ENCODE measurements at regions not wholly inside any gene's neighbourhood (a gene's known extent, or its start where the extent isn't known, plus 50 kb on each side); places are given as distances from the start of the nearest gene placed in this dataset.
A peak's percentile ranks its signal among the peaks of the same experiment; 100 is the strongest.

GRCh38 chr6:17017416-17017815, 84.4 kb upstream of the STMND1 start:
- Mint-ChIP-seq H3K4me1 (peaks cover 15 to 30% of the 10 kb centered on the region in 2 donors), H3K36me3 (no peaks in the 10 kb centered on the region), H3K27ac (no peak overlapping the region), H3K4me3 (no peak overlapping the region), H3K27me3 (ENCODE audit: low read depth in 2 of 2) (no peaks in the 10 kb centered on the region), H3K9me3 (peaks cover 0 to 4% of the 10 kb centered on the region in 2 donors)
- no peak overlapping the region for H3K4me3 ChIP-seq (ENCODE audit: low read length)
- no peak for DNase-seq
- WGBS (ENCODE audit: insufficient coverage): 94% methylated on average over 10 of the region's 10 CpGs
- intact Hi-C loops (cut with micrococcal nuclease): no loop called here
- H3K4me1 ChIP-seq (ENCODE audit: control insufficient read depth, insufficient read depth, low read length): peaks cover 17% of the 10 kb centered on the region
- ATAC-seq: no peak
- no peaks in the 10 kb centered on the region for H3K9me3 ChIP-seq (ENCODE audit: control insufficient read depth, insufficient read depth, low read length)
- TF ChIP-seq, protein P1, sequence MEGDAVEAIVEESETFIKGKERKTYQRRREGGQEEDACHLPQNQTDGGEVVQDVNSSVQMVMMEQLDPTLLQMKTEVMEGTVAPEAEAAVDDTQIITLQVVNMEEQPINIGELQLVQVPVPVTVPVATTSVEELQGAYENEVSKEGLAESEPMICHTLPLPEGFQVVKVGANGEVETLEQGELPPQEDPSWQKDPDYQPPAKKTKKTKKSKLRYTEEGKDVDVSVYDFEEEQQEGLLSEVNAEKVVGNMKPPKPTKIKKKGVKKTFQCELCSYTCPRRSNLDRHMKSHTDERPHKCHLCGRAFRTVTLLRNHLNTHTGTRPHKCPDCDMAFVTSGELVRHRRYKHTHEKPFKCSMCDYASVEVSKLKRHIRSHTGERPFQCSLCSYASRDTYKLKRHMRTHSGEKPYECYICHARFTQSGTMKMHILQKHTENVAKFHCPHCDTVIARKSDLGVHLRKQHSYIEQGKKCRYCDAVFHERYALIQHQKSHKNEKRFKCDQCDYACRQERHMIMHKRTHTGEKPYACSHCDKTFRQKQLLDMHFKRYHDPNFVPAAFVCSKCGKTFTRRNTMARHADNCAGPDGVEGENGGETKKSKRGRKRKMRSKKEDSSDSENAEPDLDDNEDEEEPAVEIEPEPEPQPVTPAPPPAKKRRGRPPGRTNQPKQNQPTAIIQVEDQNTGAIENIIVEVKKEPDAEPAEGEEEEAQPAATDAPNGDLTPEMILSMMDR (IDR thresholded peaks at IDR 0.05): no peak
- H3K36me3 ChIP-seq (ENCODE audit: control insufficient read depth, insufficient read depth, low read length): no peaks in the 10 kb centered on the region
- H3K27ac ChIP-seq (ENCODE audit: low read length): no peak overlapping the region
- no peaks in the 10 kb centered on the region for H3K27me3 ChIP-seq (ENCODE audit: control insufficient read depth, insufficient read depth, low read length)

DNA sequence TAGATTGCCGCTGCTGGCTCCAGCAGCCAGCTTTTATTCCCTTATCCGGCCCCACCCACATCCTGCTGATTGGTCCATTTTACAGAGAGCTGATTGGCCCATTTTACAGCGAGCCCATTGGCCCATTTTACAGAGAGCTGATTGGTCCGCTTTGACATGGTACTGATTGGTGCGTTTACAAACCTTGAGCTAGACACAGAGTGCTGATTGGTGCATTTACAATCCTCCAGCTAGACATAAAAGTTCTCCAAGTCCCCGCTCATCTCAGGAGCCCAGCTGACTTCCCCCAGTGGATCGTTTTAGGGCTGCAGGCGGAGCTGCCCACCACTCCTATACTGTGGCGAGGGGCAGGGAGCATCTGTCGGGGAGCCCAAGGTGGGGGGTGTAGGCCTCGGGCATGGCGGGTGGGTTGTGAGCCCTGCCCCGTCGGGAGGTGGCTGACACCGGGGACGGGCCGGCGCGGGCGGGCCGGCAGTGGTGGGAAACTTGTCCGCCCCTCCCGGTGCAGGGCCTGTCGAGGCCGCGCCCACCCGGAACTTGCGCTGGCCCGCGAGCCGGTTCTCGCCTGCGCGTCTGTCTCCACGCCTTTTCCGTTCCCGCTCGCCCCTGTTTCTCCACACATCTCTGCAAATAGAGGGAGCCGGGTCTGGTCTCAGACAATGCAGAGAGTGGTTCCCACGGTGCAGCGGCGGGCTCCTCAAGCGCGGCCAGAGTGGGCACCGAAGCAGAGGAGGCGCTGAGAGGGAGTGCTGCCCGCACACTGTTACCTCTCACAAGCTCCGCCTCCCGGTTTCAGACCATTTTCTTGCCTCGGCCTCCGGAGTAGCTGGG, 86.1 kb upstream of the STMND1 start:
- no peaks in the 10 kb centered on the region for H3K27me3 Mint-ChIP-seq (ENCODE audit: low read depth in 2 of 2)
- intact Hi-C loops (cut with micrococcal nuclease): loop anchor here (2.0 kb wide), 1 partner anchor 247 kb away; no protein-coding TSS in a partner anchor
- 30% methylated on average over 51 of the region's 51 CpGs for WGBS (ENCODE audit: insufficient coverage)
- H3K9me3 ChIP-seq (ENCODE audit: control insufficient read depth, insufficient read depth, low read length): no peaks in the 10 kb centered on the region
- no peaks in the 10 kb centered on the region for H3K27me3 ChIP-seq (ENCODE audit: control insufficient read depth, insufficient read depth, low read length)
- TF ChIP-seq, protein P1 (IDR thresholded peaks at IDR 0.05): peak; percentile 22
- H3K4me1 Mint-ChIP-seq: peaks cover 15 to 26% of the 10 kb centered on the region in 2 donors
- H3K4me3 ChIP-seq (ENCODE audit: low read length): peak overlapping the region; percentile 43
- H3K4me3 Mint-ChIP-seq: peak overlapping the region; percentile 88
- peaks cover 17% of the 10 kb centered on the region for H3K4me1 ChIP-seq (ENCODE audit: control insufficient read depth, insufficient read depth, low read length)
- peaks cover under 1 to 4% of the 10 kb centered on the region in 2 donors for H3K9me3 Mint-ChIP-seq
- DNase-seq (peak; percentile 44 to 68), ATAC-seq (peak; percentile 74 to 88 (median 87))
- H3K27ac ChIP-seq (ENCODE audit: low read length): peak overlapping the region; percentile 49
- H3K36me3 ChIP-seq (ENCODE audit: control insufficient read depth, insufficient read depth, low read length): no peaks in the 10 kb centered on the region
- peak overlapping the region; percentile 60 to 91 for H3K27ac Mint-ChIP-seq
- H3K36me3 Mint-ChIP-seq: no peaks in the 10 kb centered on the region

GRCh38 chr6:17015144-17015543, 86.7 kb upstream of the STMND1 start:
- H3K4me1 ChIP-seq (ENCODE audit: control insufficient read depth, insufficient read depth, low read length): peaks cover 17% of the 10 kb centered on the region
- ATAC-seq (peak; percentile 17 to 59 (median 59)), DNase-seq (peak; percentile 18)
- no peaks in the 10 kb centered on the region for H3K36me3 ChIP-seq (ENCODE audit: control insufficient read depth, insufficient read depth, low read length)
- no peaks in the 10 kb centered on the region for H3K27me3 ChIP-seq (ENCODE audit: control insufficient read depth, insufficient read depth, low read length)
- Mint-ChIP-seq H3K27me3 (ENCODE audit: low read depth in 2 of 2) (no peaks in the 10 kb centered on the region), H3K9me3 (peaks cover 2 to 4% of the 10 kb centered on the region in 2 donors), H3K36me3 (no peaks in the 10 kb centered on the region), H3K4me1 (peaks cover 15 to 26% of the 10 kb centered on the region in 2 donors), H3K4me3 (peak overlapping the region; percentile 73), H3K27ac (peak overlapping the region; percentile 45 to 91)
- H3K9me3 ChIP-seq (ENCODE audit: control insufficient read depth, insufficient read depth, low read length): no peaks in the 10 kb centered on the region
- 36% methylated on average over 3 of the region's 4 CpGs for WGBS (ENCODE audit: insufficient coverage)
- intact Hi-C loops (cut with micrococcal nuclease): loop anchor here (2.0 kb wide), 1 partner anchor 246 kb away; no protein-coding TSS in a partner anchor
- H3K4me3 ChIP-seq (ENCODE audit: low read length): no peak overlapping the region
- H3K27ac ChIP-seq (ENCODE audit: low read length): no peak overlapping the region
- TF ChIP-seq, protein P1 (IDR thresholded peaks at IDR 0.05): no peak
